ENCODE measurements at regions not wholly inside any gene's neighbourhood (a gene's known extent, or its start where the extent isn't known, plus 50 kb on each side); places are given as distances from the start of the nearest gene placed in this dataset.

DNA sequence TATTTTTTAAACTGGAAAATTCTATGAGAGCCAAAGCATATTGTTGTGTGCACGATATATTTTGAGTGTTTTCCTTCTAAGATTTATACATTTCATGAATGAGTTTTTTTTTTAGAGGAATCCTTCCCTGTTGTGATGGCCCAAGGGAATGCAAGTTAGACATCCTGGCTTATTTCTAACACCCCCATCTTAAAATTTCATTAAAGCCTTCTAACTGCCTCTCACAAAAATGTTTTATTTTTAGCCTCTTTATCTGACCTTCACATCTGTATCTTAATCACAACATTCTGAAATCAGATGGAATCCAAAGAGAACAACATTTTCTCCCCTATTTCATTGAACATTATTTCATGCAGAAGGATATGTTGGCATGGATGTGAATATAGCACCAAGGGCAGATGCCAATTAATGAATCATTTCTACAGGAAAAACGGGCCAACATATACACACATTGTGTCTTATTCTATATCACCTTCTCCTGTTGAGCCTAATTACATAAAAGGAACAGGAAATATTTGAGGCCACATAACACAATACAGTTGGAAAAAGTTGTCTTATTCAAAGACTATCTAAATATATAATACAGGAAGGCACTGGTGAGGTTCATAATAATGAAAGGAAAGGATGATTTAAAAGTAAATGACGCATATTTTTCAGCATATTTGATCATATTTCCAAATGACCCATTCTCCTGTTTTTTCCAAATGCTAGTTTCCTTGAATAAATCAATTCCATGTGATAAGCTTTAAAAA lies 455.5 kb downstream of the TTLL7 start:
- TF ChIP-seq GATA3 (IDR thresholded peaks at IDR 0.05; ENCODE audit: low read depth, low read length): no peak
- no peak for TF ChIP-seq GATA2 (IDR thresholded peaks at IDR 0.05; ENCODE audit: low read depth, low read length)

GRCh38 chr1:83531521-83532309 lies 467.2 kb downstream of the TTLL7 start:
- TF ChIP-seq GATA2 (IDR thresholded peaks at IDR 0.05; ENCODE audit: low read depth, low read length): no peak

DNA sequence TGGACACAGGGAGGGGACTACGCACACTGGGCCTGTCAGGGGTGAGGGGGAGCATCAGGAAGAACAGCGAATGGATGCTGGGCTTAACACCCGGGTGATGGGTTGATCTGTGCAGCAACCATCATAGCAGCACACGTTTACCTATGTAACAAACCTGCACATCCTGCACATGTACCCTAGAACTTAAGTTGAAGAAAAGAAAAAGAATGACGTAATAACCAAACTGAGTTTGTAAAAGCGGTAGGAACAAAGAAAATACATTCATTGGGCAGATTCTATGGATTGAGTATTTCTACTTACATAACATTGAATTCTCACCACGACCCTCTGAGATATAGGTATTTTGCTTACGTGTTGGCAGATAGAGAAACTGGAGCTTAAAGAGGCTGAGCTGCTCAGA lies 468.4 kb downstream of the TTLL7 start:
- TF ChIP-seq GATA3 (IDR thresholded peaks at IDR 0.05; ENCODE audit: low read depth, low read length) (no peak), GATA2 (IDR thresholded peaks at IDR 0.05; ENCODE audit: low read depth, low read length) (no peak)

GRCh38 chr1:83527987-83528386 lies 470.9 kb downstream of the TTLL7 start:
- TF ChIP-seq GATA3 (IDR thresholded peaks at IDR 0.05; ENCODE audit: low read depth, low read length) (no peak), GATA2 (IDR thresholded peaks at IDR 0.05; ENCODE audit: low read depth, low read length) (no peak)

GRCh38 chr1:83520797-83521196 lies 478.1 kb downstream of the TTLL7 start:
- TF ChIP-seq GATA2 (IDR thresholded peaks at IDR 0.05; ENCODE audit: low read depth, low read length) (no peak), GATA3 (IDR thresholded peaks at IDR 0.05; ENCODE audit: low read depth, low read length) (no peak)

GRCh38 chr1:83516369-83516768 lies 482.6 kb downstream of the TTLL7 start:
- TF ChIP-seq GATA3 (IDR thresholded peaks at IDR 0.05; ENCODE audit: low read depth, low read length): no peak
- no peak for TF ChIP-seq GATA2 (IDR thresholded peaks at IDR 0.05; ENCODE audit: low read depth, low read length)

GRCh38 chr1:83515578-83516154 lies 483.3 kb downstream of the TTLL7 start:
- TF ChIP-seq GATA3 (IDR thresholded peaks at IDR 0.05; ENCODE audit: low read depth, low read length) (no peak), GATA2 (IDR thresholded peaks at IDR 0.05; ENCODE audit: low read depth, low read length) (no peak)

DNA sequence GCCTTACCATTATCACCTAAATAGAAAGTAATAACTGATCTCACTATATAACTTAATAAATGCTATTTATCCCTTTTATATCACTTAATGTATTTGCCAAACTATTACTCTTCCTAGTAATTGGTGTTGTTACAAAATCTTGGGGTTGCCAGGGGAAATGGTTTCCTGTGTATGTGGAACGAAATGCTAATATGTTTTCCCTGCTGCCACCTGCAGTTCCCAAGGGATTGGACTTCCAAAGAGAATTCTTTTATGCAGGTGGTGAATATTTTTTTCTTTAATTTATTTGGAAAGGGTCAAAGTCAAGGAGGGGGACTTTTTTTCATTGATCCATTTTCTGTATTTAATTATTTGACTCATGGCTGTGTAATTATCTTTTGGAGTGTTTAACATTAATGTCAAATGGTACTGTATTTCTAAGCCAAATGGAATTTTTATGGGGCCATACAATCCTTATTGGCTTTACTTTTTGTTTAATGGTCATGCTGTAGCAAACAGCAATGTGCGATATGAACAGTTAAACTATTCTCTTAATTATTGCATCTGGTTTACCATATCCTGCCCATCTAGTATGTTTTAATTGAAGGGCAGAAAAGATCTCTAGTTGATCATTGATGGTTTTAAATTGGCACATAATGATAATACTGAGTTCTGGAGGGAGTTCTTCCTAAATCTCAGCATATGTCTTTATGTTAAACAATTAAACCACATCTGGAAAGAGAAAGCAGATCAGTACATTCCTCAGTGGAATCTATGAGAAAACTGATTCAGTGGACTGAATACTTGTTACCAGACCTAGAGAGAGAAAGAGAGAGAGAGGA lies 486.3 kb downstream of the TTLL7 start:
- TF ChIP-seq GATA2 (IDR thresholded peaks at IDR 0.05; ENCODE audit: low read depth, low read length) (no peak), GATA3 (IDR thresholded peaks at IDR 0.05; ENCODE audit: low read depth, low read length) (no peak)

DNA sequence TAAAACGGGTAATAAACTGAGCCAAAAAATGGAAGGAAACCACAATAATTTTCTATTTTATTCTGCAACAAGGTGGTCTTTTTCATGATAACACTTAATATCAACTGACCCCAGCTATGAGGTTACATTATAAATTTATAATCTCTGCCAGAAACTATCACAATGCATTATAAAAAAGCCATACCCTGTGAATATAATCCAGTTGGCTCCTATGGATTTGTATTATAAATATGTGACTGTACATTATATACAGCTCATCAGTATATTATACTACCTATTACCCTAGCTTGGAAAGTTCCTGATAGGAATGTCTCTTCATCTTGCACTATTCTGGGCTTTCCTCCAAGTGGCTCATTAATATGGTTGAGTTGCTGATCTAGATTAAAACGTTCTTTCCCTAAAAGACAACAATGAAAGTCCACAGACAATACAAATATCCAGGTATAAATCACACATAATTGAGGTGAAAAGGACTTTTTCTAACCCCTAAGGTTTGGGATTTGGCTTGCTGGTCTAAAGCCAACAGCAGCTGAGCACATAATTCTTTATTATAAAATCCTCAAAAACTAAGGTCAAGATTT lies 487.7 kb downstream of the TTLL7 start:
- no peak for TF ChIP-seq GATA2 (IDR thresholded peaks at IDR 0.05; ENCODE audit: low read depth, low read length)
- no peak for TF ChIP-seq GATA3 (IDR thresholded peaks at IDR 0.05; ENCODE audit: low read depth, low read length)

DNA sequence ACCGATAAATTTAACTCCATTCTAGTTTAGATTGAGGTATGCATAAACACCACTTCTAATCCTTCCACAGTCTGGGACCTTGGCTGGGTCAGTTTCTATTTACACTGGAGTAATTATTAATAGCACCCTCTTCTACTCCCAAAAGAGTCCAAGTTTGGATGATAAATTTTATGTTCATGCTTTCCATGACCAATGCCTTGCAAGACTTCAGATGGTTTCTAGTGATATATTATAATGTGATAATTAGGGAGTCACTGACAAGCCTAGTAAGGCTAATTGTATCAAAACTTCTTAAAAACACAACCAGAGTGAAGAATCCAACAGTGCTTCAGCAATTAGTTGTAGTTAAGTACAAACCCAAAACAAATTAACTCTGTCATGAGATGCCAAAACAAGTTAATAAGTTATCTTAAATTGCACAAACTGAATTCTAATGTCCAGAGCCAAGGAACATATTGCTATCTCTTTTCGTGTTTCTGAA lies 489.6 kb downstream of the TTLL7 start:
- TF ChIP-seq GATA3 (IDR thresholded peaks at IDR 0.05; ENCODE audit: low read depth, low read length) (no peak), GATA2 (IDR thresholded peaks at IDR 0.05; ENCODE audit: low read depth, low read length) (no peak)

- TF ChIP-seq GATA2 (IDR thresholded peaks at IDR 0.05; ENCODE audit: low read depth, low read length) (no peak), GATA3 (IDR thresholded peaks at IDR 0.05; ENCODE audit: low read depth, low read length) (no peak)
These were observed 490.3 kb downstream of the TTLL7 start for GRCh38 chr1:83508485-83509151.

DNA sequence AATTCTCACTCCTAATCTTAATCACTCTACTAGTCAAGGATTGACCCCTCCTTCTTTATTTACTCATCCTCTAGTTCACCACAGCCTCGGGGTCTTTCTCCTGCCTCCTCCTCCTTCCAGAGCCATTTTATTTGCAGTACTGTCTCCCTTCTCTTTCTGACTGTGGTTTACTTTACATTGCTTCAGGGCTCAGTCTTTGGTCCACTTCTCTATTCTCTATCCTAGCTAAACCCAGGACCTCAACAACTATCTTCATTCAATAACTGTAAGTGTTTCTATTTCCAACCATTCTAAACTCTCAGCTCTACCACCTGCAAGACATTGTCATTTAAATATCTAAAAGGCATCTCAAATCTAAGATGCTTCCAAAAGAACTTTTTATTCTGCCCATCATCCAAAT lies 493.8 kb downstream of the TTLL7 start:
- no peak for TF ChIP-seq GATA3 (IDR thresholded peaks at IDR 0.05; ENCODE audit: low read depth, low read length)
- TF ChIP-seq GATA2 (IDR thresholded peaks at IDR 0.05; ENCODE audit: low read depth, low read length): no peak

- TF ChIP-seq GATA3 (IDR thresholded peaks at IDR 0.05; ENCODE audit: low read depth, low read length) (no peak), GATA2 (IDR thresholded peaks at IDR 0.05; ENCODE audit: low read depth, low read length) (no peak)
These were observed 495.8 kb downstream of the TTLL7 start for GRCh38 chr1:83503153-83503552.
